H1 (cell line): ENCODE measurements at regions not wholly inside any gene's neighbourhood (a gene's known extent, or its start where the extent isn't known, plus 50 kb on each side); places are given as distances from the start of the nearest gene placed in this dataset.

Source experiments
- TF ChIP-seq, protein P1 (sequence below): fragments of 300-600 bp; sonication (generic); IDR thresholded peaks from 2 replicates; pipeline ENCODE4 v1.7.1; 2012; ENCODE audit warnings: low read length, moderate library complexity, mild to moderate bottlenecking, inconsistent platforms; ENCODE audit not compliant: insufficient replicate concordance

DNA sequence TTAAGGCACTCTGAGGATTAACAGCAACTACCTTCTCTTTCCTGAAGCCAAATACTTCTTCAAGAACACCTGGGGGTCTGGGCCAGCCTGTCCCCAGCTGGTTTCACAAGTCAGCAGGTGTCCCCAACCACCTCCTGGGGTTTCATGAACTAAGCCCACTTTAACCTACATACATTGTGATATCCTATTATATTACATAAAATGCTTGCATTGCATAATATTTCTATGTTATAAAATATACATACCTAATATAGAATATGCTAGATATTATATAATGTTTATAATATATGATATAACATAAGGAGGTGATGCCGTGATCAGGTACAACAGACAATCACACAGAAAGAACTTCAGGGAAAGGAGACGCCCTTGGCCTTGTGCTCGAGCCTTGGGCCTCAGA, 367.6 kb downstream of the C16orf95 start (continued):
- TF ChIP-seq, protein P1, sequence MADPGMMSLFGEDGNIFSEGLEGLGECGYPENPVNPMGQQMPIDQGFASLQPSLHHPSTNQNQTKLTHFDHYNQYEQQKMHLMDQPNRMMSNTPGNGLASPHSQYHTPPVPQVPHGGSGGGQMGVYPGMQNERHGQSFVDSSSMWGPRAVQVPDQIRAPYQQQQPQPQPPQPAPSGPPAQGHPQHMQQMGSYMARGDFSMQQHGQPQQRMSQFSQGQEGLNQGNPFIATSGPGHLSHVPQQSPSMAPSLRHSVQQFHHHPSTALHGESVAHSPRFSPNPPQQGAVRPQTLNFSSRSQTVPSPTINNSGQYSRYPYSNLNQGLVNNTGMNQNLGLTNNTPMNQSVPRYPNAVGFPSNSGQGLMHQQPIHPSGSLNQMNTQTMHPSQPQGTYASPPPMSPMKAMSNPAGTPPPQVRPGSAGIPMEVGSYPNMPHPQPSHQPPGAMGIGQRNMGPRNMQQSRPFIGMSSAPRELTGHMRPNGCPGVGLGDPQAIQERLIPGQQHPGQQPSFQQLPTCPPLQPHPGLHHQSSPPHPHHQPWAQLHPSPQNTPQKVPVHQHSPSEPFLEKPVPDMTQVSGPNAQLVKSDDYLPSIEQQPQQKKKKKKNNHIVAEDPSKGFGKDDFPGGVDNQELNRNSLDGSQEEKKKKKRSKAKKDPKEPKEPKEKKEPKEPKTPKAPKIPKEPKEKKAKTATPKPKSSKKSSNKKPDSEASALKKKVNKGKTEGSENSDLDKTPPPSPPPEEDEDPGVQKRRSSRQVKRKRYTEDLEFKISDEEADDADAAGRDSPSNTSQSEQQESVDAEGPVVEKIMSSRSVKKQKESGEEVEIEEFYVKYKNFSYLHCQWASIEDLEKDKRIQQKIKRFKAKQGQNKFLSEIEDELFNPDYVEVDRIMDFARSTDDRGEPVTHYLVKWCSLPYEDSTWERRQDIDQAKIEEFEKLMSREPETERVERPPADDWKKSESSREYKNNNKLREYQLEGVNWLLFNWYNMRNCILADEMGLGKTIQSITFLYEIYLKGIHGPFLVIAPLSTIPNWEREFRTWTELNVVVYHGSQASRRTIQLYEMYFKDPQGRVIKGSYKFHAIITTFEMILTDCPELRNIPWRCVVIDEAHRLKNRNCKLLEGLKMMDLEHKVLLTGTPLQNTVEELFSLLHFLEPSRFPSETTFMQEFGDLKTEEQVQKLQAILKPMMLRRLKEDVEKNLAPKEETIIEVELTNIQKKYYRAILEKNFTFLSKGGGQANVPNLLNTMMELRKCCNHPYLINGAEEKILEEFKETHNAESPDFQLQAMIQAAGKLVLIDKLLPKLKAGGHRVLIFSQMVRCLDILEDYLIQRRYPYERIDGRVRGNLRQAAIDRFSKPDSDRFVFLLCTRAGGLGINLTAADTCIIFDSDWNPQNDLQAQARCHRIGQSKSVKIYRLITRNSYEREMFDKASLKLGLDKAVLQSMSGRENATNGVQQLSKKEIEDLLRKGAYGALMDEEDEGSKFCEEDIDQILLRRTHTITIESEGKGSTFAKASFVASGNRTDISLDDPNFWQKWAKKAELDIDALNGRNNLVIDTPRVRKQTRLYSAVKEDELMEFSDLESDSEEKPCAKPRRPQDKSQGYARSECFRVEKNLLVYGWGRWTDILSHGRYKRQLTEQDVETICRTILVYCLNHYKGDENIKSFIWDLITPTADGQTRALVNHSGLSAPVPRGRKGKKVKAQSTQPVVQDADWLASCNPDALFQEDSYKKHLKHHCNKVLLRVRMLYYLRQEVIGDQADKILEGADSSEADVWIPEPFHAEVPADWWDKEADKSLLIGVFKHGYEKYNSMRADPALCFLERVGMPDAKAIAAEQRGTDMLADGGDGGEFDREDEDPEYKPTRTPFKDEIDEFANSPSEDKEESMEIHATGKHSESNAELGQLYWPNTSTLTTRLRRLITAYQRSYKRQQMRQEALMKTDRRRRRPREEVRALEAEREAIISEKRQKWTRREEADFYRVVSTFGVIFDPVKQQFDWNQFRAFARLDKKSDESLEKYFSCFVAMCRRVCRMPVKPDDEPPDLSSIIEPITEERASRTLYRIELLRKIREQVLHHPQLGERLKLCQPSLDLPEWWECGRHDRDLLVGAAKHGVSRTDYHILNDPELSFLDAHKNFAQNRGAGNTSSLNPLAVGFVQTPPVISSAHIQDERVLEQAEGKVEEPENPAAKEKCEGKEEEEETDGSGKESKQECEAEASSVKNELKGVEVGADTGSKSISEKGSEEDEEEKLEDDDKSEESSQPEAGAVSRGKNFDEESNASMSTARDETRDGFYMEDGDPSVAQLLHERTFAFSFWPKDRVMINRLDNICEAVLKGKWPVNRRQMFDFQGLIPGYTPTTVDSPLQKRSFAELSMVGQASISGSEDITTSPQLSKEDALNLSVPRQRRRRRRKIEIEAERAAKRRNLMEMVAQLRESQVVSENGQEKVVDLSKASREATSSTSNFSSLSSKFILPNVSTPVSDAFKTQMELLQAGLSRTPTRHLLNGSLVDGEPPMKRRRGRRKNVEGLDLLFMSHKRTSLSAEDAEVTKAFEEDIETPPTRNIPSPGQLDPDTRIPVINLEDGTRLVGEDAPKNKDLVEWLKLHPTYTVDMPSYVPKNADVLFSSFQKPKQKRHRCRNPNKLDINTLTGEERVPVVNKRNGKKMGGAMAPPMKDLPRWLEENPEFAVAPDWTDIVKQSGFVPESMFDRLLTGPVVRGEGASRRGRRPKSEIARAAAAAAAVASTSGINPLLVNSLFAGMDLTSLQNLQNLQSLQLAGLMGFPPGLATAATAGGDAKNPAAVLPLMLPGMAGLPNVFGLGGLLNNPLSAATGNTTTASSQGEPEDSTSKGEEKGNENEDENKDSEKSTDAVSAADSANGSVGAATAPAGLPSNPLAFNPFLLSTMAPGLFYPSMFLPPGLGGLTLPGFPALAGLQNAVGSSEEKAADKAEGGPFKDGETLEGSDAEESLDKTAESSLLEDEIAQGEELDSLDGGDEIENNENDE: no peak
- TF ChIP-seq, all 59 proteins: peak for 0
